Testis (tissue), 2 donors: ENCODE measurements at regions not wholly inside any gene's neighbourhood (a gene's known extent, or its start where the extent isn't known, plus 50 kb on each side); places are given as distances from the start of the nearest gene placed in this dataset.

ENCODE experiments used
- CTCF ChIP-seq, 3 experiments: fragments of 450-650 bp in 2 of 3; fragments of 200-600 bp in 1 of 3; sonication (generic) in 1 of 3; IDR thresholded peaks; one replicate each; pipeline ENCODE4 v1.5.1; 2016 to 2019; ENCODE audit warnings: antibody characterized with exemption in 3 of 3, mild to moderate bottlenecking in 2 of 3, moderate library complexity in 1 of 3
- POLR2A ChIP-seq: fragments of 450-650 bp; IDR thresholded peaks from one replicate; pipeline ENCODE4 v1.6.1; 2017; ENCODE audit warnings: antibody characterized with exemption, mild to moderate bottlenecking, moderate library complexity

GRCh38 chr2:224211181-224211480 lies 172.0 kb upstream of the SERPINE2 start:
- TF ChIP-seq CTCF (IDR thresholded peaks at IDR 0.05): no peak
- TF ChIP-seq POLR2A: no peak
